ENCODE measurements at regions not wholly inside any gene's neighbourhood (a gene's known extent, or its start where the extent isn't known, plus 50 kb on each side); places are given as distances from the start of the nearest gene placed in this dataset.

DNA sequence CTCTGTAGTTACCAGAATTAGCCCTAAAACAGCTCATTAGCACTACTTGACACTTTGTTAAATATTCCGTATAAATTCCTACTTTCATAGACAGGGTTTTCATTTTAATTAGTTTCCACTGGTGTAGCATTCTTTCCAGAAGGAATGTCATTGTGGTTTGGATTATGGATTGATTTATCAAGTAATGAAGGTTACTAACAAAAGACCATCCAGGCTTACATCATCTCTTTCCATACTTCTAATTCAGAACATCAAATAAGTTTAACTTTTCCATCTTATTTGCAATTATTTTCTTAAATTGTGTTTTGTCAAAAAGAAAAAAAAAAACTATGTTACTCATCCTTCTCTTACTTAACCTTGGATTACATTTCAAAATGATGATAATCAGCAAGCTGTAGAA is 231.8 kb upstream of the SPOPL start:
- TF ChIP-seq, protein P1, sequence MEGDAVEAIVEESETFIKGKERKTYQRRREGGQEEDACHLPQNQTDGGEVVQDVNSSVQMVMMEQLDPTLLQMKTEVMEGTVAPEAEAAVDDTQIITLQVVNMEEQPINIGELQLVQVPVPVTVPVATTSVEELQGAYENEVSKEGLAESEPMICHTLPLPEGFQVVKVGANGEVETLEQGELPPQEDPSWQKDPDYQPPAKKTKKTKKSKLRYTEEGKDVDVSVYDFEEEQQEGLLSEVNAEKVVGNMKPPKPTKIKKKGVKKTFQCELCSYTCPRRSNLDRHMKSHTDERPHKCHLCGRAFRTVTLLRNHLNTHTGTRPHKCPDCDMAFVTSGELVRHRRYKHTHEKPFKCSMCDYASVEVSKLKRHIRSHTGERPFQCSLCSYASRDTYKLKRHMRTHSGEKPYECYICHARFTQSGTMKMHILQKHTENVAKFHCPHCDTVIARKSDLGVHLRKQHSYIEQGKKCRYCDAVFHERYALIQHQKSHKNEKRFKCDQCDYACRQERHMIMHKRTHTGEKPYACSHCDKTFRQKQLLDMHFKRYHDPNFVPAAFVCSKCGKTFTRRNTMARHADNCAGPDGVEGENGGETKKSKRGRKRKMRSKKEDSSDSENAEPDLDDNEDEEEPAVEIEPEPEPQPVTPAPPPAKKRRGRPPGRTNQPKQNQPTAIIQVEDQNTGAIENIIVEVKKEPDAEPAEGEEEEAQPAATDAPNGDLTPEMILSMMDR (IDR thresholded peaks at IDR 0.05): no peak
- no peak for TF ChIP-seq POLR2A (IDR thresholded peaks at IDR 0.05)

Measured in lower leg skin (tissue), 3 donors.